ENCODE measurements at regions not wholly inside any gene's neighbourhood (a gene's known extent, or its start where the extent isn't known, plus 50 kb on each side); places are given as distances from the start of the nearest gene placed in this dataset.

DNA sequence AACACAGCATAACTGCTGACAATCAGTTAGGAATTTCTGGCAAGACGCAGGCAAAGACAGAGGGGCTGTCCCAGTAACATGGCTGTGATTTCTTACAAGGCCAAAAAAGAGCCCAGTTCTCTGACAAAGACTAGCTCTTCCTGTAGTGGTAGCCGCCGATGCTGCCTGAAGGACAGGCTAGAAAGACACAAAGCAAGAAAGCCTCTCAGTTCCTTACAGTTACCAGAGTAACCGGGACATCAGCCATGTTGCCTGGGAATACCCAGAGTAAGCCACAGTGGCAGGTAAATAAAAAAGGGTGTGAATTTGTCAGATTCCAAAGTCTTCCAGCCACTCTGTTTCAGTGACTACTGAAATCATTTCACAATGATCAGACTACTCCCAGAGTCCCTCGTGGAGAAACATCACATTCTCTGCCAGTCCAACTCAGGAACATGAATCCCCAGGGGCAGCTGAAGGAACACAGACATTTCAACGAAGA, 493.6 kb upstream of the ADAMTS9 start (continued):
- TF ChIP-seq, protein P1, sequence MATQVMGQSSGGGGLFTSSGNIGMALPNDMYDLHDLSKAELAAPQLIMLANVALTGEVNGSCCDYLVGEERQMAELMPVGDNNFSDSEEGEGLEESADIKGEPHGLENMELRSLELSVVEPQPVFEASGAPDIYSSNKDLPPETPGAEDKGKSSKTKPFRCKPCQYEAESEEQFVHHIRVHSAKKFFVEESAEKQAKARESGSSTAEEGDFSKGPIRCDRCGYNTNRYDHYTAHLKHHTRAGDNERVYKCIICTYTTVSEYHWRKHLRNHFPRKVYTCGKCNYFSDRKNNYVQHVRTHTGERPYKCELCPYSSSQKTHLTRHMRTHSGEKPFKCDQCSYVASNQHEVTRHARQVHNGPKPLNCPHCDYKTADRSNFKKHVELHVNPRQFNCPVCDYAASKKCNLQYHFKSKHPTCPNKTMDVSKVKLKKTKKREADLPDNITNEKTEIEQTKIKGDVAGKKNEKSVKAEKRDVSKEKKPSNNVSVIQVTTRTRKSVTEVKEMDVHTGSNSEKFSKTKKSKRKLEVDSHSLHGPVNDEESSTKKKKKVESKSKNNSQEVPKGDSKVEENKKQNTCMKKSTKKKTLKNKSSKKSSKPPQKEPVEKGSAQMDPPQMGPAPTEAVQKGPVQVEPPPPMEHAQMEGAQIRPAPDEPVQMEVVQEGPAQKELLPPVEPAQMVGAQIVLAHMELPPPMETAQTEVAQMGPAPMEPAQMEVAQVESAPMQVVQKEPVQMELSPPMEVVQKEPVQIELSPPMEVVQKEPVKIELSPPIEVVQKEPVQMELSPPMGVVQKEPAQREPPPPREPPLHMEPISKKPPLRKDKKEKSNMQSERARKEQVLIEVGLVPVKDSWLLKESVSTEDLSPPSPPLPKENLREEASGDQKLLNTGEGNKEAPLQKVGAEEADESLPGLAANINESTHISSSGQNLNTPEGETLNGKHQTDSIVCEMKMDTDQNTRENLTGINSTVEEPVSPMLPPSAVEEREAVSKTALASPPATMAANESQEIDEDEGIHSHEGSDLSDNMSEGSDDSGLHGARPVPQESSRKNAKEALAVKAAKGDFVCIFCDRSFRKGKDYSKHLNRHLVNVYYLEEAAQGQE (IDR thresholded peaks at IDR 0.05; ENCODE audit: low read depth), result no peak
- TF ChIP-seq, protein P2, sequence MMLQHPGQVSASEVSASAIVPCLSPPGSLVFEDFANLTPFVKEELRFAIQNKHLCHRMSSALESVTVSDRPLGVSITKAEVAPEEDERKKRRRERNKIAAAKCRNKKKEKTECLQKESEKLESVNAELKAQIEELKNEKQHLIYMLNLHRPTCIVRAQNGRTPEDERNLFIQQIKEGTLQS (IDR thresholded peaks at IDR 0.05), result no peak

DNA sequence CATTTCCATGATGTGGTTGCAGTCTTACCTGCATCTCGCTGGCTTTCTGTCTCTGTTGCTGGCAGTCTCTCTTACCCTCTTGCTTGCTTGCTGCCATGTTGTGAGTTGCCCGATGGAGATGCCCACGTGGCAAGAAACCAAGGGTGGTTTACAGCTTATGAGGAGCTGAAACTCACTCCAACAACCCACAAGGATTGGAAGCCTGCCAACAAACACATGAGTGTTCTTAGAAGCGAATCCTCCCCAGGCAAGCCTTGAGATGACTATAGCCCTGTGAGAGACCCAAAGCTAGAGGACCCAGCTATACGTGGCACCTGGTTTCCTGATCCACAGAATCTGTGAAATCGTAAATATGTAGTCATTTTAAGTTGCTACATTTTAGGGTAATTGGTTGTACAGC, 490.9 kb upstream of the ADAMTS9 start:
- Histone ChIP-seq H4K20me1 (ENCODE audit: insufficient read depth) (no peaks in the 10 kb centered on the region), H3K79me2 (ENCODE audit: insufficient read depth, low read length) (no peaks in the 10 kb centered on the region), H3K4me1 (ENCODE audit: control insufficient read depth in 1 of 2, insufficient read depth in 2 of 2, low read length in 2 of 2) (no peaks in the 10 kb centered on the region), H3K9ac (ENCODE audit: low read length) (no peak overlapping the region), H3K36me3 (ENCODE audit: control insufficient read depth in 1 of 2, insufficient read depth in 2 of 2, low read length in 2 of 2) (no peaks in the 10 kb centered on the region), H3K9me3 (ENCODE audit: control insufficient read depth in 1 of 2, insufficient read depth in 1 of 2, low read depth in 1 of 2, low read length in 2 of 2) (no peaks in the 10 kb centered on the region), H3K4me2 (ENCODE audit: low read length) (no peak overlapping the region), H3K27me3 (ENCODE audit: insufficient read depth, low read length) (peaks cover 13% of the 10 kb centered on the region), H2AFZ (ENCODE audit: low read depth, low read length, poor library complexity, severe bottlenecking) (no peak overlapping the region), H3K4me3 (replicated peaks in 1 of 2; ENCODE audit: low read depth in 1 of 2, low read length in 2 of 2) (no peak overlapping the region), H3K27ac (ENCODE audit: low read depth, low read length) (no peak overlapping the region), H3K9me2 (ENCODE audit: insufficient read depth) (no peaks in the 10 kb centered on the region)
- ChIA-PET RAD21 (ENCODE audit: low non-redundant PET in 1 of 2, low total read pairs in 2 of 2, uncharacterized antibody in 2 of 2, unreplicated experiment in 2 of 2) (no interaction called here), CTCF (interaction anchor here (1.3 kb wide), 1 partner anchor 9 kb away, joined by 6 read pairs; no protein-coding TSS in a partner anchor), POLR2A (no interaction called here)
- no peak for TF ChIP-seq SRF (IDR thresholded peaks at IDR 0.05; ENCODE audit: low read depth)
- no TSS peak for BruUV-seq (replicated peaks)
- ATAC-seq (no peak), DNase-seq (ENCODE audit: low read depth, low spot score) (no peak)
- intact Hi-C loops (cut with micrococcal nuclease), result no loop called here

GRCh38 chr3:65177960-65178376, 490.2 kb upstream of the ADAMTS9 start:
- Histone ChIP-seq H3K4me3 (replicated peaks in 1 of 2; ENCODE audit: low read depth in 1 of 2, low read length in 2 of 2) (no peak overlapping the region), H3K79me2 (ENCODE audit: insufficient read depth, low read length) (no peaks in the 10 kb centered on the region), H3K9me2 (ENCODE audit: insufficient read depth) (no peaks in the 10 kb centered on the region), H3K9ac (ENCODE audit: low read length) (no peak overlapping the region), H3K27ac (ENCODE audit: low read depth, low read length) (no peak overlapping the region), H2AFZ (ENCODE audit: low read depth, low read length, poor library complexity, severe bottlenecking) (no peak overlapping the region), H3K4me2 (ENCODE audit: low read length) (no peak overlapping the region), H3K9me3 (ENCODE audit: control insufficient read depth in 1 of 2, insufficient read depth in 1 of 2, low read depth in 1 of 2, low read length in 2 of 2) (no peaks in the 10 kb centered on the region), H3K36me3 (ENCODE audit: control insufficient read depth in 1 of 2, insufficient read depth in 2 of 2, low read length in 2 of 2) (no peaks in the 10 kb centered on the region), H3K4me1 (ENCODE audit: control insufficient read depth in 1 of 2, insufficient read depth in 2 of 2, low read length in 2 of 2) (no peaks in the 10 kb centered on the region), H4K20me1 (ENCODE audit: insufficient read depth) (no peaks in the 10 kb centered on the region), H3K27me3 (ENCODE audit: insufficient read depth, low read length) (peaks cover 13% of the 10 kb centered on the region)
- ChIA-PET POLR2A (no interaction called here), CTCF (interaction anchor here (1.3 kb wide), 1 partner anchor 8 kb away, joined by 6 read pairs; no protein-coding TSS in a partner anchor), RAD21 (ENCODE audit: low non-redundant PET in 1 of 2, low total read pairs in 2 of 2, uncharacterized antibody in 2 of 2, unreplicated experiment in 2 of 2) (no interaction called here)
- intact Hi-C loops (cut with micrococcal nuclease), result no loop called here
- no TSS peak for BruUV-seq (replicated peaks)
- no peak for DNase-seq (ENCODE audit: low read depth, low spot score)
- ATAC-seq, result no peak
- TF ChIP-seq, protein P3, sequence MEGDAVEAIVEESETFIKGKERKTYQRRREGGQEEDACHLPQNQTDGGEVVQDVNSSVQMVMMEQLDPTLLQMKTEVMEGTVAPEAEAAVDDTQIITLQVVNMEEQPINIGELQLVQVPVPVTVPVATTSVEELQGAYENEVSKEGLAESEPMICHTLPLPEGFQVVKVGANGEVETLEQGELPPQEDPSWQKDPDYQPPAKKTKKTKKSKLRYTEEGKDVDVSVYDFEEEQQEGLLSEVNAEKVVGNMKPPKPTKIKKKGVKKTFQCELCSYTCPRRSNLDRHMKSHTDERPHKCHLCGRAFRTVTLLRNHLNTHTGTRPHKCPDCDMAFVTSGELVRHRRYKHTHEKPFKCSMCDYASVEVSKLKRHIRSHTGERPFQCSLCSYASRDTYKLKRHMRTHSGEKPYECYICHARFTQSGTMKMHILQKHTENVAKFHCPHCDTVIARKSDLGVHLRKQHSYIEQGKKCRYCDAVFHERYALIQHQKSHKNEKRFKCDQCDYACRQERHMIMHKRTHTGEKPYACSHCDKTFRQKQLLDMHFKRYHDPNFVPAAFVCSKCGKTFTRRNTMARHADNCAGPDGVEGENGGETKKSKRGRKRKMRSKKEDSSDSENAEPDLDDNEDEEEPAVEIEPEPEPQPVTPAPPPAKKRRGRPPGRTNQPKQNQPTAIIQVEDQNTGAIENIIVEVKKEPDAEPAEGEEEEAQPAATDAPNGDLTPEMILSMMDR (IDR thresholded peaks at IDR 0.05 in 2 of 3, conservative IDR thresholded peaks at IDR 0.05 in 1 of 3; ENCODE audit: borderline replicate concordance in 1 of 3, insufficient read depth in 1 of 3, low read depth in 2 of 3, low read length in 2 of 3), result no peak
- TF ChIP-seq SIN3A (IDR thresholded peaks at IDR 0.05; ENCODE audit: low read depth) (no peak), TCF7L2 (IDR thresholded peaks at IDR 0.05; ENCODE audit: borderline replicate concordance, extremely low read depth, insufficient read depth, insufficient read length) (no peak), FOSL1 (IDR thresholded peaks at IDR 0.05; ENCODE audit: low read depth) (no peak), EZH2 (IDR thresholded peaks at IDR 0.05) (no peak), ZBTB33 (IDR thresholded peaks at IDR 0.05; ENCODE audit: extremely low read depth, insufficient replicate concordance, low read length) (no peak)
